ENCODE measurements at regions not wholly inside any gene's neighbourhood (a gene's known extent, or its start where the extent isn't known, plus 50 kb on each side); places are given as distances from the start of the nearest gene placed in this dataset.
A peak's percentile ranks its signal among the peaks of the same experiment; 100 is the strongest.
"Not testable (repeated sequence)": the region's sequence is repeated elsewhere in the genome, so short reads cannot be mapped to it uniquely, and the experiment has no call there.

GRCh38 chr1:196002906-196003305 lies 605.3 kb downstream of the KCNT2 start:
- DNase-seq (ENCODE audit: low spot score): no peak
- H3K4me1 ChIP-seq (ENCODE audit: insufficient read depth, poor library complexity, severe bottlenecking): peaks cover 14% of the 10 kb centered on the region
- no peaks in the 10 kb centered on the region for H3K27me3 ChIP-seq (ENCODE audit: insufficient read depth, poor library complexity, severe bottlenecking)
- H3K27ac ChIP-seq (ENCODE audit: poor library complexity, severe bottlenecking): no peak overlapping the region
- TF ChIP-seq, protein P1, sequence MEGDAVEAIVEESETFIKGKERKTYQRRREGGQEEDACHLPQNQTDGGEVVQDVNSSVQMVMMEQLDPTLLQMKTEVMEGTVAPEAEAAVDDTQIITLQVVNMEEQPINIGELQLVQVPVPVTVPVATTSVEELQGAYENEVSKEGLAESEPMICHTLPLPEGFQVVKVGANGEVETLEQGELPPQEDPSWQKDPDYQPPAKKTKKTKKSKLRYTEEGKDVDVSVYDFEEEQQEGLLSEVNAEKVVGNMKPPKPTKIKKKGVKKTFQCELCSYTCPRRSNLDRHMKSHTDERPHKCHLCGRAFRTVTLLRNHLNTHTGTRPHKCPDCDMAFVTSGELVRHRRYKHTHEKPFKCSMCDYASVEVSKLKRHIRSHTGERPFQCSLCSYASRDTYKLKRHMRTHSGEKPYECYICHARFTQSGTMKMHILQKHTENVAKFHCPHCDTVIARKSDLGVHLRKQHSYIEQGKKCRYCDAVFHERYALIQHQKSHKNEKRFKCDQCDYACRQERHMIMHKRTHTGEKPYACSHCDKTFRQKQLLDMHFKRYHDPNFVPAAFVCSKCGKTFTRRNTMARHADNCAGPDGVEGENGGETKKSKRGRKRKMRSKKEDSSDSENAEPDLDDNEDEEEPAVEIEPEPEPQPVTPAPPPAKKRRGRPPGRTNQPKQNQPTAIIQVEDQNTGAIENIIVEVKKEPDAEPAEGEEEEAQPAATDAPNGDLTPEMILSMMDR (IDR thresholded peaks at IDR 0.05; ENCODE audit: poor library complexity, severe bottlenecking): no peak
- ATAC-seq (ENCODE audit: low read depth): peak; percentile 98
- H3K36me3 ChIP-seq (ENCODE audit: low read depth): no peaks in the 10 kb centered on the region
- no peaks in the 10 kb centered on the region for H3K9me3 ChIP-seq (ENCODE audit: severe bottlenecking)
- no peak overlapping the region for H3K4me3 ChIP-seq (ENCODE audit: severe bottlenecking)

- peaks cover 14% of the 10 kb centered on the region for H3K4me1 ChIP-seq (ENCODE audit: insufficient read depth, poor library complexity, severe bottlenecking)
- H3K4me3 ChIP-seq (ENCODE audit: severe bottlenecking); H3K36me3 ChIP-seq (ENCODE audit: low read depth); H3K27me3 ChIP-seq (ENCODE audit: insufficient read depth, poor library complexity, severe bottlenecking); H3K27ac ChIP-seq (ENCODE audit: poor library complexity, severe bottlenecking); ATAC-seq (ENCODE audit: low read depth); H3K9me3 ChIP-seq (ENCODE audit: severe bottlenecking); DNase-seq (ENCODE audit: low spot score): not testable (repeated sequence)
Measured at GRCh38 chr1:196002296-196002695, 605.9 kb downstream of the KCNT2 start.

DNA sequence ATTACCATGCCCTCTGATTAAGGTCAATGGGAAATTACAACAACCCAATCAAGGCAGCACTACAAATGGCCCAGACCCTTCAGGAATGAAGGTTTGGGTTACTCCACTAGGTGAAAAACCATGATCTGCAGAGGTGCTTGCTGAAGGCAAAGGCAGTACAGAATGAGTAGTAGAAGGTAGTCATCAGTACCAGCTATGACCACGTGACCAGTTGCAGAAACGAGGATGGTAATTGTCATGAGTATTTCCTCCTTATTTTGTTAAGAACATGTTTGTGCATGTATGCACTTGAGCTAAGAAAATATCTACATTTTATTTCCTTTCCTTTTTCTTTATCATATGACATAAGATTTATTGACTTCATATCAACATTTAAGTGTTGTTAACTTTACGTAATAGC lies 607.1 kb downstream of the KCNT2 start:
- no peaks in the 10 kb centered on the region for H3K36me3 ChIP-seq (ENCODE audit: low read depth)
- ATAC-seq (ENCODE audit: low read depth): no peak
- TF ChIP-seq, protein P1 (IDR thresholded peaks at IDR 0.05; ENCODE audit: poor library complexity, severe bottlenecking): no peak

GRCh38 chr1:195999022-195999421 lies 609.2 kb downstream of the KCNT2 start:
- DNase-seq (ENCODE audit: low spot score) (no peak), ATAC-seq (ENCODE audit: low read depth) (no peak)
- no peaks in the 10 kb centered on the region for H3K36me3 ChIP-seq (ENCODE audit: low read depth)
- no peaks in the 10 kb centered on the region for H3K9me3 ChIP-seq (ENCODE audit: severe bottlenecking)
- H3K27me3 ChIP-seq (ENCODE audit: insufficient read depth, poor library complexity, severe bottlenecking): no peaks in the 10 kb centered on the region
- TF ChIP-seq, protein P1 (IDR thresholded peaks at IDR 0.05; ENCODE audit: poor library complexity, severe bottlenecking): no peak
- no peak overlapping the region for H3K4me3 ChIP-seq (ENCODE audit: severe bottlenecking)
- H3K27ac ChIP-seq (ENCODE audit: poor library complexity, severe bottlenecking): no peak overlapping the region
- peaks cover 14% of the 10 kb centered on the region for H3K4me1 ChIP-seq (ENCODE audit: insufficient read depth, poor library complexity, severe bottlenecking)

More for the DNA sequence above, 607.1 kb downstream of the KCNT2 start:
- peaks cover 14% of the 10 kb centered on the region for H3K4me1 ChIP-seq (ENCODE audit: insufficient read depth, poor library complexity, severe bottlenecking)
- H3K27me3 ChIP-seq (ENCODE audit: insufficient read depth, poor library complexity, severe bottlenecking): no peaks in the 10 kb centered on the region
- no peak overlapping the region for H3K27ac ChIP-seq (ENCODE audit: poor library complexity, severe bottlenecking)
- DNase-seq (ENCODE audit: low spot score): no peak
- no peak overlapping the region for H3K4me3 ChIP-seq (ENCODE audit: severe bottlenecking)
- H3K9me3 ChIP-seq (ENCODE audit: severe bottlenecking): no peaks in the 10 kb centered on the region

DNA sequence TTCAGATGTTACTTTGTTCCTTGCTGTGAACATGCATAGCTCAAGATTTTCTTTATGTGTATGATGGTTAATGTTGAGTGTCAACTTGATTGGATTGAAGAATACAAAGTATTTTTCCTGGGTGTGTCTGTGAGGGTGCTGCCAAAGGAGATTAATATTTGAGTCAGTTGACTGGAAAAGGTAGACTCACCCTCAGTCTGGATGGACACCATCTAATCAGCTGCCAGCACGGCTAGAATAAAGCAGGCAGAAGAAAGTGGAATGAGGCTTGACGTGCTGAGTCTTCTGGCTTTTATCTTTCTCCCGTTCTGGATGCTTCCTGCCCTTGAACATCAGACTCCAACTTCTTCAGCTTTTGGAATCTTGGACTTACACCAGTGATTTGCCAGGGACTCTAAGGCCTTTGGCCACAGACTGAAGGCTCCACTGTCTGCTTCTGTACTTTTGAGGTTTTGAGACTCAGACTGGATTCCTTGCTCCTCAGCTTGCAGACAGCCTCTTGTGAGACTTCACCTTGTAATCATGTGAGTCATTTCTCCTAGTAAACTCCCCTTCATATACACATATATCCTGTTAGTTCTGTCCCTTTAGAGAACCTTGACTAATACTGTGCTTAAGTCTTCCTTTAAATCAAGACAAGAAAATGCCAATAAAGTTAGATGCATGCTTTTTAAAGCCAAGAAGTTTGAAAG lies 626.6 kb downstream of the KCNT2 start:
- ATAC-seq (ENCODE audit: low read depth) (peak; percentile 23; the same call in 1 of the 3 replicates), DNase-seq (ENCODE audit: low spot score) (no peak)
- Histone ChIP-seq H3K9me3 (ENCODE audit: severe bottlenecking) (no peaks in the 10 kb centered on the region), H3K36me3 (ENCODE audit: low read depth) (no peaks in the 10 kb centered on the region), H3K4me1 (ENCODE audit: insufficient read depth, poor library complexity, severe bottlenecking) (no peaks in the 10 kb centered on the region), H3K27me3 (ENCODE audit: insufficient read depth, poor library complexity, severe bottlenecking) (no peaks in the 10 kb centered on the region), H3K4me3 (ENCODE audit: severe bottlenecking) (no peak overlapping the region), H3K27ac (ENCODE audit: poor library complexity, severe bottlenecking) (no peak overlapping the region)
- TF ChIP-seq, protein P1 (IDR thresholded peaks at IDR 0.05; ENCODE audit: poor library complexity, severe bottlenecking): no peak

Measured in RWPE2 (cell line).